Stomach (tissue), 8 donors: ENCODE measurements at regions not wholly inside any gene's neighbourhood (a gene's known extent, or its start where the extent isn't known, plus 50 kb on each side); places are given as distances from the start of the nearest gene placed in this dataset.
A peak's percentile ranks its signal among the peaks of the same experiment; 100 is the strongest.

Source experiments
- DNase-seq, 2 donors: peaks; one replicate each; pipeline versions ENCODE4 v3.0.0 to v3.0.0-alpha.2; 2013 to 2019
- H3K27ac ChIP-seq, 5 donors: fragments of 200-600 bp in 4 of 5; sonication (generic) in 4 of 5; one replicate each; pipeline ENCODE4 v1.5.1; 2013 to 2019; ENCODE audit warnings: mild to moderate bottlenecking in 1 of 5, moderate library complexity in 1 of 5
- H3K27me3 ChIP-seq, 3 donors: fragments of 200-600 bp; sonication (generic); one replicate each; pipeline ENCODE4 v1.5.1; 2017 to 2019; ENCODE audit warnings: mixed run types in 1 of 3
- H3K36me3 ChIP-seq, 4 donors: fragments of 200-600 bp; sonication (generic); 1 replicate in 3 of 4; 2 replicates in 1 of 4; pipeline ENCODE4 v1.5.1; 2016 to 2019
- H3K4me1 ChIP-seq, 4 donors: fragments of 200-600 bp; sonication (generic); one replicate each; pipeline ENCODE4 v1.5.1; 2016 to 2019
- H3K4me3 ChIP-seq, 4 donors: fragments of 200-600 bp; sonication (generic) in 3 of 4; one replicate each; pipeline ENCODE4 v1.5.1; 2016 to 2019; ENCODE audit warnings: mild to moderate bottlenecking in 1 of 4
- H3K9me3 ChIP-seq, 4 donors: fragments of 200-600 bp; sonication (generic); one replicate each; pipeline ENCODE4 v1.5.1; 2016 to 2019
- EP300 ChIP-seq: sonication (generic); formaldehyde crosslinking; IDR thresholded peaks from one replicate; pipeline ENCODE4 v1.6.1; 2017; ENCODE audit warnings: antibody characterized with exemption
- POLR2A ChIP-seq, 4 donors: fragments of 450-650 bp; IDR thresholded peaks; one replicate each; pipeline ENCODE4 v1.6.1; 2016; ENCODE audit warnings: antibody characterized with exemption in 4 of 4, control low read depth in 2 of 4, mild to moderate bottlenecking in 1 of 4, moderate library complexity in 1 of 4
- POLR2AphosphoS5 ChIP-seq, 3 donors: sonication (generic); formaldehyde crosslinking; IDR thresholded peaks; one replicate each; pipeline ENCODE4 v1.6.1; 2016; ENCODE audit warnings: antibody characterized with exemption in 3 of 3
- WGBS, 5 donors: extraction: QIAGEN DNeasy Blood & Tissue Kit in 3 of 5; methylation state at CpG; one replicate each; pipeline versions ENCODE4 v1.1.5 to v1.1.7; 2013 to 2018; 5-methylcytosine and 5-hydroxymethylcytosine counted together
- intact Hi-C: fragments of 100-400 bp; cut with DNase I; formaldehyde crosslinking; loops from one replicate; pipeline ENCODE4 v1.15.1; 2023; ENCODE audit warnings: low total_unique reads
- TF ChIP-seq, protein P1 (sequence below), 7 experiments: fragments of 450-650 bp in 4 of 7; fragments of 200-600 bp in 3 of 7; sonication (generic) in 3 of 7; IDR thresholded peaks; one replicate each; pipeline ENCODE4 v1.5.1; 2016 to 2019; ENCODE audit warnings: antibody characterized with exemption in 7 of 7, control low read depth in 2 of 7, mild to moderate bottlenecking in 1 of 7
- donor health status: healthy with polysubstance abuse.
- donor health status: Bipolar disorder and iron deficiency.
- donor health status: healthy.

DNA sequence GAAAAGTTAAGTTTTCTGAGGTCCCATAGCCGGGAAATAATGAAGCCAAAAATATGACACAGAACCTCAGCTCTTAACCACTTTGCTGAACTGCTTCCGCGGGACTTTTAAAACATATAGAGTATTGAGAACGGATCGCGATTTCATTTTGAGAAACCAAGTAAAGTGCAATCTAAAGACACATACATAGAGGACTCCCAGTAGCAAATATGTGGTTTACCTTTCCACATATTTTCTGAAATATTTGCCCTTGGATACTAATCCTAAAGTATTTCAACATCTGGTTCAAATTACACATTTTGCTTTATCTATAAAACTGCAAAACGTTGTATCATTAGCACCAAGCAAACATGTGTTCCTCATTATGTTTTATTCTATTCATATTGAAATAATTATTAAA is 776.5 kb downstream of the ROBO2 start:
- 75 to 86% (median 84%) methylated on average over 7 of the region's 7 CpGs for WGBS, 5 donors
- no peaks in the 10 kb centered on the region for H3K36me3 ChIP-seq
- no peak for DNase-seq
- TF ChIP-seq, protein P1, sequence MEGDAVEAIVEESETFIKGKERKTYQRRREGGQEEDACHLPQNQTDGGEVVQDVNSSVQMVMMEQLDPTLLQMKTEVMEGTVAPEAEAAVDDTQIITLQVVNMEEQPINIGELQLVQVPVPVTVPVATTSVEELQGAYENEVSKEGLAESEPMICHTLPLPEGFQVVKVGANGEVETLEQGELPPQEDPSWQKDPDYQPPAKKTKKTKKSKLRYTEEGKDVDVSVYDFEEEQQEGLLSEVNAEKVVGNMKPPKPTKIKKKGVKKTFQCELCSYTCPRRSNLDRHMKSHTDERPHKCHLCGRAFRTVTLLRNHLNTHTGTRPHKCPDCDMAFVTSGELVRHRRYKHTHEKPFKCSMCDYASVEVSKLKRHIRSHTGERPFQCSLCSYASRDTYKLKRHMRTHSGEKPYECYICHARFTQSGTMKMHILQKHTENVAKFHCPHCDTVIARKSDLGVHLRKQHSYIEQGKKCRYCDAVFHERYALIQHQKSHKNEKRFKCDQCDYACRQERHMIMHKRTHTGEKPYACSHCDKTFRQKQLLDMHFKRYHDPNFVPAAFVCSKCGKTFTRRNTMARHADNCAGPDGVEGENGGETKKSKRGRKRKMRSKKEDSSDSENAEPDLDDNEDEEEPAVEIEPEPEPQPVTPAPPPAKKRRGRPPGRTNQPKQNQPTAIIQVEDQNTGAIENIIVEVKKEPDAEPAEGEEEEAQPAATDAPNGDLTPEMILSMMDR (IDR thresholded peaks at IDR 0.05) = no peak
- TF ChIP-seq EP300 = no peak
- no peak for TF ChIP-seq POLR2AphosphoS5 (IDR thresholded peaks at IDR 0.05)
- TF ChIP-seq POLR2A (IDR thresholded peaks at IDR 0.05) = no peak
- intact Hi-C loops = no loop called here
- H3K4me3 ChIP-seq = no peak overlapping the region
- no peaks in the 10 kb centered on the region for H3K27me3 ChIP-seq
- H3K27ac ChIP-seq = no peak overlapping the region
- H3K9me3 ChIP-seq = no peaks in the 10 kb centered on the region
- H3K4me1 ChIP-seq = no peaks in the 10 kb centered on the region

DNA sequence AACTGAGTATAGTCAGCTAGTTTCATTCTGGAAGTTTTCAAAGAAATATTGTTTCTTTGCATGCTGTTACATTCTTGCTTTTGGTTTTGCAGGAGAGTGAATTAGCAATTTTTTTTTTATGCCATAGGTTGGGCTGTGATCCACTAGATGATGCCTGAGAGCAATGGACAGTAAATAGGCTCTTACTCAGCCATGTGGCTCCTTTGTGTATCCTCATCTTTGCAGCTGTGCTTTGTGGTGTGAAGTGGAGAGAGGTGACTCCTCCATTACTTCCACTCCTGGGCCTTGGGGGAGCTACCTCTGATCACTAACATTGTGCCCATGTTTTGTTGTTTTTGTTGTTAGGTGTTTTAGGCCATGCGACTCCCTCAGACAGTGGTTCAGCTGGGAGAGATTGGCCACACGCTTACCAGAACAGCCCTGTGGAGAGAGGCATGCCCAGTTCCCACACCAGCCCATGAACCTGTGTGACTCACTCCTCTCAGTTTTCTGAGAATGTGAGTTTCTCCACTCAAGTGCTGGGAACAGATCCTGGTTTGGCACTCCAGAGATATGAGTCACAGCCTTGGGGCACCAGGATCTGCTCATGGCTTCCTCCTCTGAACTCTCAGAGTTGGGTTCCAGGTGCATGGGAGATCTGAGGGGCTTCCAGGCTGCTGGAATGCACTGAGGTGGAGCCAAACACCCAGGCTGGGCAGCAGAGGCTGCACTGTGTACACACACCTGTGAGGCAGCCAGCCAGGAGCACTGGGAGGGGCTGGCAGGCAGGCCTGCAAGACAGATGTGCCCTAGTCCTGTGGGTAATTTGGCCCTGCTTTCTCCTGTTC is 785.3 kb downstream of the ROBO2 start:
- peaks cover 0 to 12% (median 0%) of the 10 kb centered on the region in 4 donors for H3K9me3 ChIP-seq
- intact Hi-C loops = no loop called here
- no peaks in the 10 kb centered on the region for H3K4me1 ChIP-seq
- H3K4me3 ChIP-seq = no peak overlapping the region
- no peaks in the 10 kb centered on the region for H3K36me3 ChIP-seq
- no peak overlapping the region for H3K27ac ChIP-seq
- WGBS, 5 donors = 36 to 68% (median 60%) methylated on average over 2 of the region's 2 CpGs
- no peaks in the 10 kb centered on the region for H3K27me3 ChIP-seq
- DNase-seq = peak; percentile 43 to 68
- TF ChIP-seq POLR2A (IDR thresholded peaks at IDR 0.05) (no peak), POLR2AphosphoS5 (IDR thresholded peaks at IDR 0.05) (no peak), EP300 (no peak)
- TF ChIP-seq, protein P1 (IDR thresholded peaks at IDR 0.05) = no peak

DNA sequence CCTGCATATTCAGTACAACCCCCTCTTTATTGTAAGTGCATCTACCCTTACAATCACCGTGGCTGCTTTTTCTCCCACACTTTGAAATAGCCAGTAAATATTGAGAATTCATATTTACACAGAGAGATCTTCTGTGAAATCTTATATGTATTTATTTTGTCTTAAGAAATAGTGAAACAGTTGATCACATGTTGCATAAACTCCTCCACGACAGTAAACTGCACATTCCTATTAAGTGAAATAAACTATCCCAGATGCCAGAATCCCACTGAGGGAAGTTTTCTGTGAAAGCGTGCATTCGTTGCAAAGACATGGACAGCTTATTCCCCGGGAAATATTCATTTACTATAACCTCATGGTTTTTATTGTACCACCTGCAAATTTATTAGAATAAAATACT is 796.0 kb downstream of the ROBO2 start:
- Histone ChIP-seq H3K9me3 (peaks cover 0 to 5% (median 2%) of the 10 kb centered on the region in 4 donors), H3K4me1 (no peaks in the 10 kb centered on the region), H3K27ac (no peak overlapping the region), H3K4me3 (no peak overlapping the region), H3K27me3 (no peaks in the 10 kb centered on the region), H3K36me3 (no peaks in the 10 kb centered on the region)
- TF ChIP-seq POLR2A (IDR thresholded peaks at IDR 0.05) (no peak), POLR2AphosphoS5 (IDR thresholded peaks at IDR 0.05) (no peak), EP300 (no peak)
- TF ChIP-seq, protein P1 (IDR thresholded peaks at IDR 0.05) = no peak
- peak in 1 of 2 donors; percentile 35 for DNase-seq
- WGBS, 5 donors = 45 to 61% (median 54%) methylated on average over 5 of the region's 5 CpGs
- intact Hi-C loops = no loop called here

DNA sequence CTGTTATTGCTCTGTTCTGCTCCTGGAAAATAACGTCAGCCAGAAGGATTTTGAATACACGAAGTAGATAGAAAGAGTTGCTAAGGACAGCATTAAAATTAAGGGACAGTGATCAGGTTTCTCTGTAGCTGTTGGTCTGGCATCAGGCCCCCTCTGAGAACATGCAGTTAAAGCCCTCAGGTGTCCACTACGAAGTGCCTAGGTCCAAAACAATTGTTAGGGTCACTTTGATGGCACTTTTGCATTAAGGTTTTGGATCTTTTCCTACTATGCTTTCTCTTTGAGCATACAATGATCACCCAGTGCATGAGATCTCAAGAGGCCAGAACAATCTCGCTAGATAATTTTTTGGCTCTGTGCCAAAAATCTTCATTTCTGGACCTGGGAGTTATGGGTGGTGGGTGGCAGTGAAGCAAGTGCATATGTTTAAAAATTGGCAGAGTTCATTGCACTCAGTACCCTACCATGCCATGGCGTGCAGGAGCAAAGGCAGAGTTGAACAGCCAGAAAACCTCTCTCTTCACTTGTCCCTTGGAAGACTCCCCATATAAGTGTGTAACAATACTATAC is 797.6 kb downstream of the ROBO2 start:
- WGBS, 5 donors = 49 to 77% (median 68%) methylated on average over 5 of the region's 5 CpGs
- Histone ChIP-seq H3K27me3 (no peaks in the 10 kb centered on the region), H3K9me3 (peaks cover 0 to 16% (median 4%) of the 10 kb centered on the region in 4 donors), H3K4me3 (no peak overlapping the region), H3K36me3 (no peaks in the 10 kb centered on the region), H3K4me1 (no peaks in the 10 kb centered on the region), H3K27ac (no peak overlapping the region)
- intact Hi-C loops = no loop called here
- no peak for DNase-seq
- TF ChIP-seq EP300 (no peak), POLR2A (IDR thresholded peaks at IDR 0.05) (no peak), POLR2AphosphoS5 (IDR thresholded peaks at IDR 0.05) (no peak)
- TF ChIP-seq, protein P1 (IDR thresholded peaks at IDR 0.05) = no peak
